Tibial nerve (tissue), 3 donors: ENCODE measurements at regions not wholly inside any gene's neighbourhood (a gene's known extent, or its start where the extent isn't known, plus 50 kb on each side); places are given as distances from the start of the nearest gene placed in this dataset.

Source experiments
- POLR2A ChIP-seq, 2 donors: fragments of 450-650 bp; IDR thresholded peaks; one replicate each; pipeline ENCODE4 v1.6.1; 2017; ENCODE audit warnings: antibody characterized with exemption in 2 of 2, mild to moderate bottlenecking in 2 of 2, moderate library complexity in 2 of 2
- TF ChIP-seq, protein P1 (sequence below), 5 experiments: fragments of 200-600 bp in 3 of 5; fragments of 450-650 bp in 2 of 5; sonication (generic) in 3 of 5; IDR thresholded peaks; one replicate each; pipeline ENCODE4 v1.5.1; 2016 to 2019; ENCODE audit warnings: antibody characterized with exemption in 5 of 5, mild to moderate bottlenecking in 3 of 5, moderate library complexity in 2 of 5

DNA sequence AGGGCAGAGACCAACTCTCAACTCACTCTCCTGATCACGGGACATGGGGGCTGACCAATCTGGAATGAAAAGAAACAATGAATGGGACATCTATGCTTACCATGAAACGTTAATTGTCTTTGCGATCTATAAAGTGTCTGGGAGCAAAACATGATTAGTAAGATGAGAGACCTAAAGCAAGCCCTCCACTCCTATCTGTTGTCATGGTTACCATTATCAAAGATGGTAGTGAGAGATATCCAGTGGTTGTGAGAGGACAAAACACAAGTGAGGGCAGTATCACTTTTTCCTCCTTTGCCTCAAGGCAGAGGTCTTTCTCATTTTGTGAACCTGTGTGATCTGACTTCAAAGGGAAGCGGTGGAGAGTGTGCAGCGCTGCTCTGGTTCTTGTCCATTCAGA lies 130.1 kb downstream of the LSM5 start:
- TF ChIP-seq, protein P1, sequence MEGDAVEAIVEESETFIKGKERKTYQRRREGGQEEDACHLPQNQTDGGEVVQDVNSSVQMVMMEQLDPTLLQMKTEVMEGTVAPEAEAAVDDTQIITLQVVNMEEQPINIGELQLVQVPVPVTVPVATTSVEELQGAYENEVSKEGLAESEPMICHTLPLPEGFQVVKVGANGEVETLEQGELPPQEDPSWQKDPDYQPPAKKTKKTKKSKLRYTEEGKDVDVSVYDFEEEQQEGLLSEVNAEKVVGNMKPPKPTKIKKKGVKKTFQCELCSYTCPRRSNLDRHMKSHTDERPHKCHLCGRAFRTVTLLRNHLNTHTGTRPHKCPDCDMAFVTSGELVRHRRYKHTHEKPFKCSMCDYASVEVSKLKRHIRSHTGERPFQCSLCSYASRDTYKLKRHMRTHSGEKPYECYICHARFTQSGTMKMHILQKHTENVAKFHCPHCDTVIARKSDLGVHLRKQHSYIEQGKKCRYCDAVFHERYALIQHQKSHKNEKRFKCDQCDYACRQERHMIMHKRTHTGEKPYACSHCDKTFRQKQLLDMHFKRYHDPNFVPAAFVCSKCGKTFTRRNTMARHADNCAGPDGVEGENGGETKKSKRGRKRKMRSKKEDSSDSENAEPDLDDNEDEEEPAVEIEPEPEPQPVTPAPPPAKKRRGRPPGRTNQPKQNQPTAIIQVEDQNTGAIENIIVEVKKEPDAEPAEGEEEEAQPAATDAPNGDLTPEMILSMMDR (IDR thresholded peaks at IDR 0.05) = no peak
- no peak for TF ChIP-seq POLR2A (IDR thresholded peaks at IDR 0.05)
